Fibroblast of mammary gland (primary cell): ENCODE measurements at regions not wholly inside any gene's neighbourhood (a gene's known extent, or its start where the extent isn't known, plus 50 kb on each side); places are given as distances from the start of the nearest gene placed in this dataset.
A peak's percentile ranks its signal among the peaks of the same experiment; 100 is the strongest.
"Not testable (repeated sequence)": the region's sequence is repeated elsewhere in the genome, so short reads cannot be mapped to it uniquely, and the experiment has no call there.

Experiments used
- DNase-seq: peaks from one replicate; pipeline ENCODE4 v3.0.0-alpha.2; 2010; ENCODE audit warnings: low read depth
- H3K4me3 ChIP-seq: 2 replicates; pipeline ENCODE4 v1.5.1; 2011; ENCODE audit warnings: low read depth, mild to moderate bottlenecking, low read length, moderate library complexity; ENCODE audit not compliant: control insufficient read depth
- CTCF ChIP-seq: conservative IDR thresholded peaks from 2 replicates; pipeline ENCODE4 v1.5.1; 2011; ENCODE audit warnings: low read depth, low read length, inconsistent platforms; ENCODE audit not compliant: control insufficient read depth, insufficient read depth

- no peak for TF ChIP-seq CTCF
- H3K4me3 ChIP-seq, result no peak overlapping the region
- no peak for DNase-seq
These were observed 410.8 kb downstream of the NPIPA8 start for GRCh38 chr16:17925761-17926160.

- TF ChIP-seq CTCF, result peak; percentile 37
- no peak overlapping the region for H3K4me3 ChIP-seq
- DNase-seq, result peak; percentile 17
These were observed 415.1 kb downstream of the NPIPA8 start for GRCh38 chr16:17921357-17921978.

GRCh38 chr16:17917316-17918019 lies 419.1 kb downstream of the NPIPA8 start:
- no peak for DNase-seq
- no peak for TF ChIP-seq CTCF
- H3K4me3 ChIP-seq, result no peak overlapping the region

GRCh38 chr16:17915791-17916190 lies 420.7 kb downstream of the NPIPA8 start:
- DNase-seq, result no peak
- TF ChIP-seq CTCF, result no peak
- H3K4me3 ChIP-seq, result no peak overlapping the region

- H3K4me3 ChIP-seq, result no peak overlapping the region
- no peak for DNase-seq
- TF ChIP-seq CTCF, result no peak
These were observed 422.4 kb downstream of the NPIPA8 start for GRCh38 chr16:17914168-17914567.

GRCh38 chr16:17911578-17911977 lies 425.0 kb downstream of the NPIPA8 start:
- not testable (repeated sequence) for H3K4me3 ChIP-seq, DNase-seq

- not testable (repeated sequence) for DNase-seq, H3K4me3 ChIP-seq
These were observed 429.9 kb downstream of the NPIPA8 start for GRCh38 chr16:17906626-17907025.

GRCh38 chr16:17901309-17901708 lies 430.5 kb upstream of the XYLT1 start:
- no peak overlapping the region for H3K4me3 ChIP-seq
- no peak for DNase-seq
- TF ChIP-seq CTCF, result no peak
